ENCODE measurements at regions not wholly inside any gene's neighbourhood (a gene's known extent, or its start where the extent isn't known, plus 50 kb on each side); places are given as distances from the start of the nearest gene placed in this dataset.
A peak's percentile ranks its signal among the peaks of the same experiment; 100 is the strongest.
"Not testable (repeated sequence)": the region's sequence is repeated elsewhere in the genome, so short reads cannot be mapped to it uniquely, and the experiment has no call there.

DNA sequence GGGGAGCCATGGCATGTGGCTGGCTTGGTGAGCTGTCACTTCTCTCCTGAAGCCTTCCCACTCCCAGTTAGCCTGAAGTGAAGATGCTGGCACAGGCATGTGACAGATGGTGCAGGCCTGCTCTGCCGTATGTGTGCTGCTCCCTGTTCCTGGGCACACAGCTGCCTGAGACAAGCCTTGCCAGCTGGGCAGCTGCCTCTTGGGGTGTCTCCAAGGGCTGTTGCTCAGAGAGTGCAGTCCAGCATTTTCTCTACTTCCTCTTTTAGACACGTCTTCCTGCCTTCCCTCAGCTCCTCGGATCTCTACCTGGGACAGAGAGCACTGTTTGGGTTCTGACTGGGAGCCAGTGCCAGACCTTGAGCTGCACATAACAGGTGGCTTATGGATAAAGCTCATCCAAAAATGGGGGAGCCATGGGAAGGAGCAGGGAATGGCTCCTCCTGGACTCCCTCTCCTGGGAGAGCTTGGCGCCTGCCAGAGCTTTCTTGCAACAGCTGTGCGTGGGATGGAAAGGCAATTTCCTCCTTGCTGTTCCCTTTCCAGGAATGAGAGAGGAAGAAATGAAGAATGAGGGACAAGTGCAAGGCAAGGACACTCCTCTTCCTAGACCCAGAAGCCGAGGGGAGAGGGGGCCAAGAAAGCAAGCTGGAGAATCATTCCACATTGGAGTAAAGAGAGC lies 132.9 kb downstream of the MSL3 start:
- Histone ChIP-seq H3K27me3 (replicated peaks; ENCODE audit: insufficient read depth) (no peaks in the 10 kb centered on the region), H3K9me3 (no peaks in the 10 kb centered on the region), H3K4me3 (no peak overlapping the region), H3K36me3 (no peaks in the 10 kb centered on the region), H3K4me1 (replicated peaks) (no peaks in the 10 kb centered on the region), H3K27ac (no peak overlapping the region)
- intact Hi-C loops (cut with DNase I) = no loop called here
- 23% methylated on average over 5 of the region's 6 CpGs for WGBS
- TF ChIP-seq, protein P1, sequence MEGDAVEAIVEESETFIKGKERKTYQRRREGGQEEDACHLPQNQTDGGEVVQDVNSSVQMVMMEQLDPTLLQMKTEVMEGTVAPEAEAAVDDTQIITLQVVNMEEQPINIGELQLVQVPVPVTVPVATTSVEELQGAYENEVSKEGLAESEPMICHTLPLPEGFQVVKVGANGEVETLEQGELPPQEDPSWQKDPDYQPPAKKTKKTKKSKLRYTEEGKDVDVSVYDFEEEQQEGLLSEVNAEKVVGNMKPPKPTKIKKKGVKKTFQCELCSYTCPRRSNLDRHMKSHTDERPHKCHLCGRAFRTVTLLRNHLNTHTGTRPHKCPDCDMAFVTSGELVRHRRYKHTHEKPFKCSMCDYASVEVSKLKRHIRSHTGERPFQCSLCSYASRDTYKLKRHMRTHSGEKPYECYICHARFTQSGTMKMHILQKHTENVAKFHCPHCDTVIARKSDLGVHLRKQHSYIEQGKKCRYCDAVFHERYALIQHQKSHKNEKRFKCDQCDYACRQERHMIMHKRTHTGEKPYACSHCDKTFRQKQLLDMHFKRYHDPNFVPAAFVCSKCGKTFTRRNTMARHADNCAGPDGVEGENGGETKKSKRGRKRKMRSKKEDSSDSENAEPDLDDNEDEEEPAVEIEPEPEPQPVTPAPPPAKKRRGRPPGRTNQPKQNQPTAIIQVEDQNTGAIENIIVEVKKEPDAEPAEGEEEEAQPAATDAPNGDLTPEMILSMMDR (IDR thresholded peaks at IDR 0.05) = no peak
- TF ChIP-seq POLR2AphosphoS5 (IDR thresholded peaks at IDR 0.05) (no peak), POLR2A (IDR thresholded peaks at IDR 0.05) (no peak)
- peak; percentile 24 for DNase-seq (ENCODE audit: low spot score)

DNA sequence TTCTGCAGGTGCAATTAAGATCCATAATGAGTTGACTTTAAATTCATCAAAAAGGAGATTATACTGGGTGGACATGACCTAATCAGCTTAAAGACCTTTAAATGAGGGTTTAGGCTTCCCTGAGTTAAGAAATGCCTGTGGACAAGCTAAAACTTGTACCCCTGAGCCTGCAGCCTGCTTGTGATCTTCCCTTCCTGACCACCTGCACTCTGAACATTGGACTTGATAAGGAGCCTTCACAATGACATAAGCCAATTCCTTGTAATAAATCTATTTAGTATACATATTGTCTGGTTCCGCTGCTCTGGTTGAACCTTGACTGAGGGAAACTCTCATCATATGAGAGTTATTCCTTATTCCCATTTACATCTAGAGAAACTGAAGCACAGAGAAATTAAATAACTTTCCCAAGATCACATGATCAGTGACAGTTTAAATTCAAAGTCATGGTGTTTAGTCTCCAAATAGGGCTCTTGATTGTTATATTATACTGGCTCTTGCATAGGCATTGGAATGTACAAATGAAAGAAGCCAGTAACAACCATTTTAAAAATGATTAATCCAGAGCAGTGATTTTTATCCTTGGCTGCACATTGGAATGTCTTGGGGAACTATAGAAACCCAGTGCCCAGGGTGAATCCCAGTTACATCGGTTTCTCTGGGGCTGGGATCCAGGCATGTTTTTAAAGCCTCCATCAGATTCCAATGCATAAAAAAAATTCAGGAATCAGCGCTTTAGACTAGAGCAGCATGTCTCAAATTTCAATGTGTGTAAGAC lies 136.1 kb downstream of the MSL3 start:
- Histone ChIP-seq H3K27ac (no peak overlapping the region), H3K9me3 (no peaks in the 10 kb centered on the region), H3K4me1 (replicated peaks) (no peaks in the 10 kb centered on the region), H3K4me3 (no peak overlapping the region), H3K36me3 (no peaks in the 10 kb centered on the region), H3K27me3 (replicated peaks; ENCODE audit: insufficient read depth) (no peaks in the 10 kb centered on the region)
- intact Hi-C loops (cut with DNase I) = no loop called here
- no peak for DNase-seq (ENCODE audit: low spot score)
- 60% methylated on average over 3 of the region's 3 CpGs for WGBS
- TF ChIP-seq POLR2AphosphoS5 (IDR thresholded peaks at IDR 0.05) (no peak), POLR2A (IDR thresholded peaks at IDR 0.05) (no peak)
- TF ChIP-seq, protein P1 (IDR thresholded peaks at IDR 0.05) = no peak

DNA sequence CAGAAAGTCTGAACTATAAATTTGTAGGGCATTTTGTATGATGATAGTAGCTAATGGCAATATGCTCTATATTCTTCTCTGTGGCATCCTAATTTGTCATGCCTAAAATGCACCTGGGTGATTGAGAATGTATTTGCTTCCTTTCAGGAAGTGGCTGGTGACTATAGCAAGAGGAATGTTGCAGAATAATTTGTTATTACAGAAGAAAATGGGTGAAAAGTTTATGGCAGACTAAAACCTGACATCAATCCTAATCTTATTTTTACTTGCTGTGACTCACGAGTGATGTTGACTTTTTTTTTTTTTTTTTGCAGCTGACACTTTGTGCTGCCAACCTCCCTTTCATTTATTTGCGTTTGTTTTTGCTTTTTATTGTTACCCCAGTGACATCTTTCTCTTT lies 141.1 kb downstream of the MSL3 start:
- 0% methylated on average over 2 of the region's 2 CpGs for WGBS
- TF ChIP-seq, protein P1 (IDR thresholded peaks at IDR 0.05) = no peak
- TF ChIP-seq POLR2AphosphoS5 (IDR thresholded peaks at IDR 0.05) = no peak
- no peak for TF ChIP-seq POLR2A (IDR thresholded peaks at IDR 0.05)

DNA sequence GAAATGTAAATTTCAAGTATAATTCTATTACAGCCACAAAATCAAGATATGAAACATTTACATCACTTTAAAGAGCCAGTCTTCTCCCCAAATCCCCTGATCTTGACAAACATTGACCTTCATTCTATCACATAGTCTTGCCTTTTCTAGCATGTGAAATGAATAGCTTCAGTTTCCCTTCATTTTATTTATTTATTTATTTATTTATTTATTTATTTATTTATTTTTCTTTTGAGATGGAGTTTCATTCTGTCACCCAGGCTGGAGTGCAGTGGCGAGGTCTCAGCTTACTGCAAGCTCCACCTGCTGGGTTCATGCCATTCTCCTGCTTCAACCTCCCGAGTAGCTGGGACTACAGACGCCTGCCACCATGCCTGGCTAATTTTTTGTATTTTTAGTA lies 147.9 kb downstream of the MSL3 start:
- intact Hi-C loops (cut with DNase I); H3K27ac ChIP-seq; H3K4me1 ChIP-seq (replicated peaks); H3K27me3 ChIP-seq (replicated peaks; ENCODE audit: insufficient read depth); H3K9me3 ChIP-seq; H3K36me3 ChIP-seq; DNase-seq (ENCODE audit: low spot score); H3K4me3 ChIP-seq: not testable (repeated sequence)
- 94% methylated on average over 3 of the region's 3 CpGs for WGBS

More for the DNA sequence above, 141.1 kb downstream of the MSL3 start:
- intact Hi-C loops (cut with DNase I) = no loop called here
- Histone ChIP-seq H3K27ac (no peak overlapping the region), H3K27me3 (replicated peaks; ENCODE audit: insufficient read depth) (no peaks in the 10 kb centered on the region), H3K4me3 (no peak overlapping the region), H3K9me3 (no peaks in the 10 kb centered on the region), H3K36me3 (no peaks in the 10 kb centered on the region), H3K4me1 (replicated peaks) (no peaks in the 10 kb centered on the region)
- DNase-seq (ENCODE audit: low spot score) = no peak

DNA sequence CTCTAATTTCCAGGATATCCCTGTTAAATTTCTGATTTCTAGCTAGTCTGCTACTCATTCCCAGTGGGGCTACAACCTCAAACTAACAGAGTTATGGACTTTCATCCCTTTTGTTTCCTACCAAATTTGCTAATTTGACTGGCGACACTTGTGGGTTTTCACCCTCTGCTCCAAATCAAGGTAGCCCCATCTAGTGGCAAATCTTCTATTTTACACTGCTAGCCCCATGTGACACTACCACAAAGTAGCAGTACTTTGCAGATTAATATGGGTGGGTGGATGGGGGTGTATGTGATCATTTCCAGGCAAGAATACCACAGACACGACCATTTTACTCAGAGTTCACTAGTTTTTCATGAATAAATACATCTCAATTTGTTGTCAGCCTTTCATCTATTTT lies 150.3 kb downstream of the MSL3 start:
- no peaks in the 10 kb centered on the region for H3K27me3 ChIP-seq (replicated peaks; ENCODE audit: insufficient read depth)

More for the DNA sequence above, 150.3 kb downstream of the MSL3 start:
- Histone ChIP-seq H3K4me3 (no peak overlapping the region), H3K9me3 (no peaks in the 10 kb centered on the region), H3K36me3 (no peaks in the 10 kb centered on the region), H3K27ac (no peak overlapping the region), H3K4me1 (replicated peaks) (no peaks in the 10 kb centered on the region)
- intact Hi-C loops (cut with DNase I) = no loop called here
- WGBS = 23% methylated on average over 2 of the region's 2 CpGs
- DNase-seq (ENCODE audit: low spot score) = no peak
- TF ChIP-seq, protein P1 (IDR thresholded peaks at IDR 0.05) = peak in 3 of 4 experiments; percentile 13 to 20 (median 20)
- no peak for TF ChIP-seq POLR2AphosphoS5 (IDR thresholded peaks at IDR 0.05)
